SK-N-SH treated with all-trans-retinoic acid at 6 μM for 48 hours (cell line): ENCODE measurements at regions not wholly inside any gene's neighbourhood (a gene's known extent, or its start where the extent isn't known, plus 50 kb on each side); places are given as distances from the start of the nearest gene placed in this dataset.

Source experiments
- ATAC-seq: fragments of 200-7000 bp; cut with Tn5 transposase; 3 replicates; pipeline ENCODE4 v1.9.1; 2020; ENCODE audit warnings: mild to moderate bottlenecking, moderate library complexity
- ARNTL ChIP-seq: fragments of 450-650 bp; formaldehyde crosslinking; IDR thresholded peaks from 2 replicates; pipeline ENCODE4 v1.5.0; 2020; ENCODE audit warnings: low read depth, mild to moderate bottlenecking, moderate library complexity, borderline replicate concordance
- BACH2 ChIP-seq: fragments of 250-450 bp; sonication (Bioruptor Pico); IDR thresholded peaks from 2 replicates; pipeline ENCODE4 v1.9.0; 2021; ENCODE audit warnings: mild to moderate bottlenecking, borderline replicate concordance
- CREB5 ChIP-seq: fragments of 250-450 bp; sonication (Bioruptor Pico); IDR thresholded peaks from 2 replicates; pipeline ENCODE4 v1.5.1; 2020; ENCODE audit warnings: low read depth, mild to moderate bottlenecking, moderate library complexity
- CSDC2 ChIP-seq: fragments of 250-450 bp; sonication (Bioruptor Pico); IDR thresholded peaks from 2 replicates; pipeline ENCODE4 v1.5.0; 2020; ENCODE audit warnings: mild to moderate bottlenecking, moderate library complexity
- CSRNP3 ChIP-seq: fragments of 250-450 bp; sonication (Bioruptor Pico); IDR thresholded peaks from 2 replicates; pipeline ENCODE4 v1.5.1; 2021; ENCODE audit warnings: mild to moderate bottlenecking, moderate library complexity
- ESRRG ChIP-seq: fragments of 250-450 bp; sonication (Bioruptor Pico); IDR thresholded peaks from 2 replicates; pipeline ENCODE4 v1.6.1; 2021; ENCODE audit warnings: mild to moderate bottlenecking
- GLIS3 ChIP-seq: fragments of 250-450 bp; sonication (Bioruptor Pico); IDR thresholded peaks from 2 replicates; pipeline ENCODE4 v1.5.0; 2020; ENCODE audit warnings: mild to moderate bottlenecking, moderate library complexity
- ISL1 ChIP-seq: fragments of 250-450 bp; sonication (Bioruptor Pico); IDR thresholded peaks from 2 replicates; pipeline ENCODE4 v2.1.2; 2022; ENCODE audit warnings: mild to moderate bottlenecking, moderate library complexity
- OSR1 ChIP-seq: fragments of 250-450 bp; sonication (Bioruptor Pico); IDR thresholded peaks from 2 replicates; pipeline ENCODE4 v1.8.0; 2022; ENCODE audit warnings: moderate library complexity, mild to moderate bottlenecking, inconsistent platforms
- POU6F1 ChIP-seq: fragments of 250-450 bp; sonication (Bioruptor Pico); IDR thresholded peaks from 2 replicates; pipeline ENCODE4 v1.8.0; 2021; ENCODE audit warnings: low read depth, mild to moderate bottlenecking, moderate library complexity, borderline replicate concordance
- PPARA ChIP-seq: fragments of 250-450 bp; sonication (Bioruptor Pico); IDR thresholded peaks from 2 replicates; pipeline ENCODE4 v1.5.0; 2020; ENCODE audit warnings: mild to moderate bottlenecking, borderline replicate concordance
- RARB ChIP-seq: fragments of 250-450 bp; sonication (Bioruptor Pico); IDR thresholded peaks from 2 replicates; pipeline ENCODE4 v1.8.0; 2021; ENCODE audit warnings: mild to moderate bottlenecking, moderate library complexity
- SNAI2 ChIP-seq: fragments of 250-450 bp; sonication (Bioruptor Pico); IDR thresholded peaks from 2 replicates; pipeline ENCODE4 v1.5.0; 2020; ENCODE audit warnings: mild to moderate bottlenecking, moderate library complexity
- TOX ChIP-seq: fragments of 250-450 bp; sonication (Bioruptor Pico); IDR thresholded peaks from 2 replicates; pipeline ENCODE4 v1.8.0; 2021; ENCODE audit warnings: mild to moderate bottlenecking, moderate library complexity, borderline replicate concordance
- TSHZ2 ChIP-seq: fragments of 250-450 bp; sonication (Bioruptor Pico); IDR thresholded peaks from 2 replicates; pipeline ENCODE4 v1.5.0; 2020; ENCODE audit warnings: mild to moderate bottlenecking, moderate library complexity
- ZC3H10 ChIP-seq: fragments of 250-450 bp; sonication (Bioruptor Pico); IDR thresholded peaks from 2 replicates; pipeline ENCODE4 v1.5.1; 2021; ENCODE audit warnings: mild to moderate bottlenecking, moderate library complexity
- ZFP3 ChIP-seq: fragments of 250-450 bp; sonication (Bioruptor Pico); IDR thresholded peaks from 2 replicates; pipeline ENCODE4 v1.5.0; 2020; ENCODE audit warnings: mild to moderate bottlenecking, moderate library complexity
- ZFP30 ChIP-seq: fragments of 450-650 bp; formaldehyde crosslinking; IDR thresholded peaks from 2 replicates; pipeline ENCODE4 v1.5.0; 2022; ENCODE audit warnings: mild to moderate bottlenecking, moderate library complexity
- ZNF565 ChIP-seq: fragments of 450-650 bp; formaldehyde crosslinking; conservative IDR thresholded peaks from 2 replicates; pipeline ENCODE4 v1.5.0; 2020; ENCODE audit warnings: low read depth, mild to moderate bottlenecking, moderate library complexity
- ZNF70 ChIP-seq: fragments of 450-650 bp; formaldehyde crosslinking; IDR thresholded peaks from 2 replicates; pipeline ENCODE4 v1.5.0; 2020; ENCODE audit warnings: mild to moderate bottlenecking, moderate library complexity
- ZNF8 ChIP-seq: fragments of 450-650 bp; formaldehyde crosslinking; IDR thresholded peaks from 2 replicates; pipeline ENCODE4 v1.5.0; 2020; ENCODE audit warnings: mild to moderate bottlenecking, moderate library complexity

DNA sequence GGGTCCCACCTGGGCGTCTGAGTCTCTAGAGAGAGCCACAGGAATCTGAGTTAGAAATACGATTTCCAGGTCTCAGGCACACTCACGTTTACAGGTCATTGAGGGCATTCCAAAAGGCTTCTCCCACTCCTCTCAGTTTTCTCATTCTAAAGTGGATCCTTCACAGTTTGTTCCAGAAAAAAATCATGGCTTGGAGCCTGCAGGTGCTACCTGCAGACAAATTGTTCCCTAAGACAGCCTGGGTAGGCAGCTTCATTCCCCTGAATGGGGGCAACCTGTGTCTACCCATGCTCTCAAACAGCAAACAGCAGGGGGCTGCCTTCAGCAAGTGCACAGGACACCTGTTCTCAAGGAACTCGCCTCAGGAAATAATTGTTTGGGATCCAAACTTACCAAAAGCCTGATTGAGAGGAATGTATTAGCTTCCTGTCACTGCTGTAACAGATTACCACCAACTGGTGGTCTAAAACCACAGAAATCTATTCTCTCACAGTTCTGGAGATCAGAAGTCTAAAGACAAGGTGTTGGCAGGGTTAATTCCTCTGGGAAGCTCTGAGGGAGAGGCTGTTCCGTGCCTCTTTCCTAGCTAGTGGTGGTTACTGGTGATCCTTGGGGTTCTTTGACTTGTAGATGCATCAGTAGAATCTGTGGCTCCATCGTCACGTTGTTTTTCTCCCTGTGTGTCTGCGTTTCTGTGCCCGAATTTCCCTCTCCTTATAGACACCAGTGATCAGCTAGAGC lies 117.2 kb downstream of the RAB11FIP2 start:
- TF ChIP-seq ISL1 (CRISPR knock-in tag) (no peak), CREB5 (no peak), CSDC2 (CRISPR knock-in tag) (no peak)
- ATAC-seq, result no peak

- no peak for ATAC-seq
- TF ChIP-seq CSDC2 (CRISPR knock-in tag) (no peak), ARNTL (CRISPR knock-in tag) (no peak), PPARA (CRISPR knock-in tag) (no peak), BACH2 (CRISPR knock-in tag) (no peak), ISL1 (CRISPR knock-in tag) (no peak), ZFP30 (CRISPR knock-in tag) (no peak), CREB5 (no peak), ZNF70 (CRISPR knock-in tag) (no peak), OSR1 (CRISPR knock-in tag) (no peak), TSHZ2 (no peak), GLIS3 (CRISPR knock-in tag) (no peak), TOX (CRISPR knock-in tag) (no peak), SNAI2 (CRISPR knock-in tag) (no peak), ESRRG (CRISPR knock-in tag) (no peak), CSRNP3 (CRISPR knock-in tag) (no peak), ZFP3 (CRISPR knock-in tag) (no peak), ZNF8 (no peak), POU6F1 (CRISPR knock-in tag) (no peak), ZNF565 (no peak), RARB (CRISPR knock-in tag) (no peak)
Measured at GRCh38 chr10:117931078-117931477, 115.7 kb downstream of the RAB11FIP2 start.

DNA sequence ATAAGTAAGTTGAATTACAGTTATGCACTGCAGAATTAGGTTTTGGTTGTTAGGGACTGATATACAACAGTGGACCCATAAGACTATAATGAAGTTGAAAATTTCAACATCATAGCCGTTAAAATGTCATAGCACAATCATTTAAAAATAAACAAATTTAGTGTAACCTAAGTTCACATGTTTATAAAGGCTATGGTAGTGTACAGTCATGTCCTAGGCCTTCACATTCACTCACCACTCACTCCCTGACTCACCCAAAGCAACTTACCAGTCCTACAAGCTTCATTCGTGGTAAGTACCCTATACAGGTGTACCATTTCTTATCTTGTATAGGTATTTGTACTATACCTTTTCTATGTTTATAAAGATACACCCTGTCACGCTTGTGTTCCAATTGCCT lies 113.7 kb downstream of the RAB11FIP2 start:
- no peak for TF ChIP-seq ZNF70 (CRISPR knock-in tag)
- TF ChIP-seq ZFP30 (CRISPR knock-in tag), result no peak
- no peak for TF ChIP-seq BACH2 (CRISPR knock-in tag)
- TF ChIP-seq CREB5, result no peak
- TF ChIP-seq ZC3H10 (CRISPR knock-in tag), result no peak
- TF ChIP-seq TSHZ2, result no peak
- TF ChIP-seq ZFP3 (CRISPR knock-in tag), result no peak
- TF ChIP-seq POU6F1 (CRISPR knock-in tag), result no peak
- no peak for TF ChIP-seq ZNF8
- ATAC-seq, result no peak
